Liver (tissue), 3 donors: ENCODE measurements at regions not wholly inside any gene's neighbourhood (a gene's known extent, or its start where the extent isn't known, plus 50 kb on each side); places are given as distances from the start of the nearest gene placed in this dataset.

Source experiments
- CTCF ChIP-seq: fragments of 150-350 bp; IDR thresholded peaks from 2 replicates; pipeline ENCODE4 v1.5.1; 2017; ENCODE audit warnings: improper control_type of control experiment, low read depth, low read length; ENCODE audit not compliant: missing input control
- GABPA ChIP-seq, 2 donors: IDR thresholded peaks in 1 of 2; conservative IDR thresholded peaks in 1 of 2; 2 replicates each; pipeline ENCODE4 v1.6.1; 2016; ENCODE audit warnings: antibody characterized with exemption in 2 of 2, mild to moderate bottlenecking in 1 of 2, moderate library complexity in 1 of 2
- HNF4A ChIP-seq, 2 donors: conservative IDR thresholded peaks; 2 replicates each; pipeline ENCODE4 v1.6.1; 2016; ENCODE audit warnings: antibody characterized with exemption in 2 of 2, mild to moderate bottlenecking in 2 of 2
- JUND ChIP-seq, 2 donors: IDR thresholded peaks; 2 replicates each; pipeline ENCODE4 v1.6.1; 2016; ENCODE audit warnings: antibody characterized with exemption in 2 of 2
- RAD21 ChIP-seq, 2 donors: IDR thresholded peaks; 2 replicates each; pipeline ENCODE4 v1.6.1; 2016; ENCODE audit warnings: antibody characterized with exemption in 2 of 2, mild to moderate bottlenecking in 2 of 2
- SP1 ChIP-seq: IDR thresholded peaks from 2 replicates; pipeline ENCODE4 v1.6.1; 2018; ENCODE audit warnings: antibody characterized with exemption, mild to moderate bottlenecking
- TAF1 ChIP-seq: conservative IDR thresholded peaks from 2 replicates; pipeline ENCODE4 v1.6.1; 2016; ENCODE audit warnings: antibody characterized with exemption, mild to moderate bottlenecking
- ZBTB33 ChIP-seq: IDR thresholded peaks from 2 replicates; pipeline ENCODE4 v1.6.1; 2016; ENCODE audit warnings: antibody characterized with exemption
- TF ChIP-seq, protein P1 (sequence below): IDR thresholded peaks from 2 replicates; pipeline ENCODE4 v1.6.1; 2016; ENCODE audit warnings: antibody characterized with exemption, mild to moderate bottlenecking
- TF ChIP-seq, protein P2 (sequence below): IDR thresholded peaks from 2 replicates; pipeline ENCODE4 v1.6.1; 2016; ENCODE audit warnings: antibody characterized with exemption
- donor health status: healthy.
- donor health status: healthy.

DNA sequence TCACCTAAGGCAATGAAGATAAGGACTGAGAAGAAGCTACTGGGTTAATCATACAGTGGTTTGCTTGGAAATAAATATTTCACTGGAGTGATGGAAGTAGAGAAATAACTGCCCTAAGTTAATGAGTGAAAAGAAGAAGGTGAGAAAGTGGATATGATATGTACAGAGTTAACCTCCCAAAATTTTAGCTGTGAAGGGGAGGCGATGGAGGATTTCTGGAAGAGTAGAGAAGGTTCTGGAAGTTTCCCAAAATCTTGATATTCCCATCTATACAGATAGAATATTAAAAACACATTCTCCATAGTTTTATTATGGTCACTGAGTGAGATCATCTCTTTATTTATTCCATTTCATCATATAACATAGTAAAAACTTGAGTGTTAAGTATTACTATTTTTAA is 296.6 kb upstream of the RGPD4 start:
- TF ChIP-seq, protein P1, sequence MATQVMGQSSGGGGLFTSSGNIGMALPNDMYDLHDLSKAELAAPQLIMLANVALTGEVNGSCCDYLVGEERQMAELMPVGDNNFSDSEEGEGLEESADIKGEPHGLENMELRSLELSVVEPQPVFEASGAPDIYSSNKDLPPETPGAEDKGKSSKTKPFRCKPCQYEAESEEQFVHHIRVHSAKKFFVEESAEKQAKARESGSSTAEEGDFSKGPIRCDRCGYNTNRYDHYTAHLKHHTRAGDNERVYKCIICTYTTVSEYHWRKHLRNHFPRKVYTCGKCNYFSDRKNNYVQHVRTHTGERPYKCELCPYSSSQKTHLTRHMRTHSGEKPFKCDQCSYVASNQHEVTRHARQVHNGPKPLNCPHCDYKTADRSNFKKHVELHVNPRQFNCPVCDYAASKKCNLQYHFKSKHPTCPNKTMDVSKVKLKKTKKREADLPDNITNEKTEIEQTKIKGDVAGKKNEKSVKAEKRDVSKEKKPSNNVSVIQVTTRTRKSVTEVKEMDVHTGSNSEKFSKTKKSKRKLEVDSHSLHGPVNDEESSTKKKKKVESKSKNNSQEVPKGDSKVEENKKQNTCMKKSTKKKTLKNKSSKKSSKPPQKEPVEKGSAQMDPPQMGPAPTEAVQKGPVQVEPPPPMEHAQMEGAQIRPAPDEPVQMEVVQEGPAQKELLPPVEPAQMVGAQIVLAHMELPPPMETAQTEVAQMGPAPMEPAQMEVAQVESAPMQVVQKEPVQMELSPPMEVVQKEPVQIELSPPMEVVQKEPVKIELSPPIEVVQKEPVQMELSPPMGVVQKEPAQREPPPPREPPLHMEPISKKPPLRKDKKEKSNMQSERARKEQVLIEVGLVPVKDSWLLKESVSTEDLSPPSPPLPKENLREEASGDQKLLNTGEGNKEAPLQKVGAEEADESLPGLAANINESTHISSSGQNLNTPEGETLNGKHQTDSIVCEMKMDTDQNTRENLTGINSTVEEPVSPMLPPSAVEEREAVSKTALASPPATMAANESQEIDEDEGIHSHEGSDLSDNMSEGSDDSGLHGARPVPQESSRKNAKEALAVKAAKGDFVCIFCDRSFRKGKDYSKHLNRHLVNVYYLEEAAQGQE, result no peak
- no peak for TF ChIP-seq CTCF
- TF ChIP-seq TAF1, result no peak
- TF ChIP-seq, protein P2, sequence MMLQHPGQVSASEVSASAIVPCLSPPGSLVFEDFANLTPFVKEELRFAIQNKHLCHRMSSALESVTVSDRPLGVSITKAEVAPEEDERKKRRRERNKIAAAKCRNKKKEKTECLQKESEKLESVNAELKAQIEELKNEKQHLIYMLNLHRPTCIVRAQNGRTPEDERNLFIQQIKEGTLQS, result no peak
- TF ChIP-seq RAD21 (IDR thresholded peaks at IDR 0.05), result no peak
- no peak for TF ChIP-seq ZBTB33
- no peak for TF ChIP-seq GABPA (IDR thresholded peaks at IDR 0.05 in 1 of 2, conservative IDR thresholded peaks at IDR 0.05 in 1 of 2)
- no peak for TF ChIP-seq JUND (IDR thresholded peaks at IDR 0.05)
- no peak for TF ChIP-seq SP1
- no peak for TF ChIP-seq HNF4A (conservative IDR thresholded peaks at IDR 0.05)
